C1 segment of cervical spinal cord (tissue), 14 donors: ENCODE measurements at regions not wholly inside any gene's neighbourhood (a gene's known extent, or its start where the extent isn't known, plus 50 kb on each side); places are given as distances from the start of the nearest gene placed in this dataset.

Experiments
- DNase-seq, 14 donors: peaks; one replicate each; lab custom pipeline; 2025; lab: John Stamatoyannopoulos, UW

DNA sequence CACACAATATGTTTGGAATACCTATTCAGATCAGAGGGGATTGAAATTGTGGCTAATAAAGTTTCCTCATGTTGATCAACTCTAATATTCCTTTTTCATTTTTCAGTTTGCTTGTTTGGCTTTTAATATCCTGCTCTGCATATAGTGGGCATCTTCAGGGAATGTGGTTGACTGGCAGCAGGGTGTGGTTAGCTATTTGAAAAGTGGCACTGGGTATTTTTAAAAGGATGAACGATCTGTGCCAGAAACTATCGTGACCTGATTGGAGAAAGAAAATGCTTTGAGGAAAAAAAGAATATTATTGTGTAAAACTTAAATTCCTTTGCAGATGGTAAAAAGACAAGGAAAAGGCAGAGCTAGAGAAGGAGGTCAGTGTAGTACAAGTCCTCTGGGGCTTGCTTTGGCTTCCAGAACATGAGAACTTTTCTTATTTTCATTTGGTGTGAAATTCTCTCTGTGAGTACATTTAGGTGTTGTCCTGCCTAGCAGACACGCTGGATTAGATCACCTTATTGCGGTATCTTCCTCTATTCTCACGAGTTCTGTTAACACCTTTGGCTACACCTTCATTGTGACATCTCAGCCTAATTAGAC lies 329.7 kb upstream of the SNX7 start:
- DNase-seq: no peak

DNA sequence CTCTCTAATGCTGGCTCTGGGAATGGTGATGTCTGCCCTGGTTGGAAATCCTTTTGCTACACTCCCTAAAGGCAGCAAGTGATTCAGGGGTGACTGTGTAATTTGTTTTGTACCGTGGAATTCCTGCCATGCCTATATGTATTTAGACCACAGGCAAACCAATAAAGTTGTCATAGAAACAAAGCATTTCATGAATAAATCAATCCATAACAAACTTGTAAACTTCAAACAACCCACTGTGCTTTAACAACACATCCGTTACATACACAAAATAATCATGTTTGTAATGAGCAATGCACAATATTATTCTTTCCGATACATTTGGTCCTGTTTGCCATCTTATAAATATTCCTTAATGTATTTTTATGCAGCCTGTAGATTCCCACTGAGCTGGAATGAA lies 330.3 kb upstream of the SNX7 start:
- no peak for DNase-seq

DNA sequence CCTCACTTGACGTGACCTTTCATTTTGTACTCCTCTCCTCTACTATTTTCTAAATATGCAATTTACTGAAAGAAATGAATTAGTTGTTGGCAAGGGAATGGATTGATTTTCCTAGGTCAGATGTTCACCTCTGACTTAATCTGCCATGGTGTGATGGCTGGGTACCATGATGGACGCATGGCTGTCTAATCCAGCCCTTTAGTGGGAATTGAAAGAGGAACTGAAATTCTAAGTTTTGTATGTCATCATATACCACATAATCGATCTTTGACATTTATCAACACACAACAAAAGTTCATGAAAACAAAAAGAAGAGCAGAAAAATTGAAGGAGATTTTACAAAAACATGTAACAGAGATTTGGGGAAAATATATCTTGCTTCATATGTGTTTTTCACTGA lies 331.3 kb upstream of the SNX7 start:
- DNase-seq: no peak

DNA sequence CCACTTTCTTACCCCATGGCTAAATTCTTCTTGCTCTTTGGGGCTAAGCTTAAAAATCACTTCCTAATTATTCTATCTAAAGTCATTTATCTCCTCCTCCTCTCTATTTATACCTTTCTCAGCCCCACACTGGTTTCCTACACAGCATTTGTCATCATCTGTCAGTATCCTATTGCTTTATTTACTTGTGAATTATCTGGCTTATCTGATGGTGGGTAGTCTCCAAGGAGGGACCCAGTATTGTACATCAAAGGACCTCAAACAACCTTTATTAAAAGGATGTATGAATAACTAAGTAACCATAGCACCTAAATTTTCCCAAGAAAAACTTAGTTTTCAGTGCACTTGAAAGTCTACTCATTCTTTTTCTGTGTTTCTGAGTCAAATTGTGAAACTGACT lies 332.7 kb upstream of the SNX7 start:
- DNase-seq: no peak

DNA sequence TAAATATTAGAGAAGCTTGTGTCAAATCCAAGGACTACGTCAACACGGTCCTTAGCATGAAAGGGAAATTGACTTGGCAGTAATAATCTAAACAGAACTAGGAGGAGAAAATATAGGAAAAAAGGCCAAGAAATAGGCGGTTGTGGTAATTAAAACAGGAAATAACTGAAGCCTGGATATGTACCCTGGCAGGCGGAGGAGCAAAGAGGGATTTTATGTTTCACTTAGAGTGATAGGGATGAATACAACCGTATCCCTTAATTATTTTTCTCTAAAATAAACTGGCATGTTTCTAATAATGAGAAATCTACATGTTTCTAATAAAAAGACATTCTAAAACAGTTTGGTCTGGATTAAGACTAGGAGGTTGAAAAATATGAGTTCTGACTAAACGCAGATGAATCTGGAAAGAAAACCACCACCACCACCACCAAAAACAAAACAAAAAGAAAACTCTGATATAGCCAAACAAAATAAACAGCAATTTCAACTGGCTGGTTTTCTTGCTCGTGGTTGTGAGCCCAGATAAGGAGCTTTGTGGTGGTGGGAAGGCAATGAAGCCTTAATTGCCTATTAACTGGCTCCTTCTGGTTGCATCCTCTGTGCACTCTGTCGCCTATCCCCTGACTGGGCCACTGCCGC lies 334.2 kb upstream of the SNX7 start:
- no peak for DNase-seq

DNA sequence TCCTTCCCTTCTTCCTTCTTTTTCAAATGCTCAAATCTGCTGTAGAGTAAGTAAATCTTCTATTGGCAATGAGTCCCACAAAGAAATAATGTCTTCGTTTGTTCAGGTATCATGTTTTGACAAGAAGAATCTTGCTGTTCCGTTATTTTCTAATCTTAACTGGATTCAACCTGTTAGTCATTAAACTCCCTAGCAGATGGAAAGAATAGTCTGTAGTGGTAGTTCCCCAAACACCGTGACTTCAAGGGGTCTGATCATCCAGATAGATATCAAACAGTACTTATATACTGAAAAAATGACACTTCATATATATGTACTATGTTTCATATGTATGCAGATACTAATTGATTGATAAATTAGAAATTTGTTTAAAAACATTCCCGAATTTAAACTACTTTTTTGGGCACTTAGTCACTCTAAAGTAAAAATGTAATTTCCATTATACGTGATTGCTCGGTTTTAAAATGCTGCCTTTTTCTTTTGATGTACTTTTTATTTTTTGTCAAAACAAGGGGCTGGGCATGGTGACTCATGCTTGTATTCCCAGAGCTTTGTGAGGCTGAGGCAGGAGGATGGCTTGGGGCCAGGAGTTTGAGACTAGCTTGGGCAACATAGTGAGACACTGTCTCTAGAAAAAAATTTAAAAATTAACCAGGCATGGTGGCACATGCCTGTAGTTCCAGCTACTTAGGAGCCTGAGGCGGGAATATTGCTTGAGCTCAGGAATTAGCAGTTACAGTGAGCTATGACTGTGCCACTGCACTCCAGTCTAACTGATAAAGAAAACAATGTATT lies 335.7 kb upstream of the SNX7 start:
- peak in 1 of 14 donors; percentile 15 for DNase-seq

DNA sequence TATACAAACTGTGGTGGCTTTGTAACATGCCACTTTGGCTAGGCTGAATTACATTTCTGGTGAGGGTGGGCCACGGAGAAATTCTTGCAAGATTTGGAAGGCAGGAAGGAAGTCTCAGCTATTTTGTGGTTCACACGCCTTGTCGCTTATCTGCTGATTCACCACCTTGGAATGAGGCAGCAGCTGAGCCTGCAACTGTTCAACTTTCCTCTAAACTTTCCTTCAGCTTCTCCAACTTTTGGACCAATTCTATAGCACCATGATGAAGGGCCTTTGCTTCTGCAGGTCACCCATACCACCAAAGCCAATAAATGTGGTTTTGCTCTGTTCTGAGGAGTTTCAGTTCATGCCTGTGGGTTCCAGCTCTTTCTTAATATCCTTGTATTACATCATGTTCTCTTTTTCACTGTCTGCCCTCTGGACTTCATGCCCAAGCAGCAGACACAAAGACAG lies 337.6 kb upstream of the SNX7 start:
- DNase-seq: no peak

DNA sequence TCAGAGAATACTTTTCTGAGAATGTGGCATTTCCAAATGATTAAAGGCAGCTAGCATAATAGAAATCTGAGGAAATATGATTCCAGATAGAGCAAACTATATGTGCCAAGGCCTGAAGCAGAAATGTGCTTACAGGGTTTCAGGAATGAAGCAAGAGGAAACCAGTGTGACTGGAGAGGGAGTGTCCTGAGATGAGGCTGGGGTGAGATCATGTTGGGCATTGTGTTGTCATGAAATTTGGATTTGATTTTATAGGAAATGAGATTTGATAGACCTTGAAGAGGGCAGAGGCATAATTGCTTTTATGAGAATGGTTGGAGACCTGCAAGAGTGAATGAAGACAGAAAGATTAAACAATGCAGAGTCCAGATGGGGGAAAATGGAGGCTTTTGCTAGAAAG lies 338.1 kb upstream of the SNX7 start:
- DNase-seq: no peak

DNA sequence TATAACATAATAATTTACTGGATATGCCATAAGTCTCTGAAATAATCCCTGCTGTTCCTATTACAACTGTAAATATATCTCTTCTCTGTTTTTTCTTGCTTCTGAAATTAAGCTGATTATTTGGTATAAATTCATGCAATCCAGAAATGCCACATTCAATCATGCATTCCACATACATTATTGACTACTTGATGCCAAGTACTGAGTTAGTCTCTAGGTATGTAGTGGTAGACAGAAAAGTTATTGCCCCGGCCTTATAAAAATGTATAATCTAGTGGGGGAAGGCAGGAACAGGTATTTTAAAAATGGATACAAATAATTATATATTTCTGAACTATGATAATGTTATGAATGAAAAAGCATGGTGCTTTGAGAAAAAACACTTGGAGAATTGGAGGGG lies 338.6 kb upstream of the SNX7 start:
- DNase-seq: no peak

DNA sequence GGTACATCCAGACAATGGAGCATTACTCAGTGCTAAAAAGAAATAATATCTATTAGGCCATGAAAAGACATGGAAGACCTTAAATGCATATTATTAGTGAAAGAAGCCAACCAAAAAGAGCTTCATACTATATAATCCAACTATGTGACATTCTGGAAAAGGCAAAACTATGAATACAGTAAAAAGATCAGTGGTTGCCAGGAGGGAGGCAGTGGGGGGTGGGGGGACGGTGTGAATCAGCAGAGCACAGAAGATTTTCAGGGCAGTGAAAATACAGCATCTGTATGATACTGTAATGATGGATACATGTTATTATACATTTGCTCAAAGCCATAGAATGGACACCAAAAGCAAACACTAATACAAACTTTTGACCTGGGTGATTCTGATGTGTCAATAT lies 339.4 kb upstream of the SNX7 start:
- DNase-seq: no peak

DNA sequence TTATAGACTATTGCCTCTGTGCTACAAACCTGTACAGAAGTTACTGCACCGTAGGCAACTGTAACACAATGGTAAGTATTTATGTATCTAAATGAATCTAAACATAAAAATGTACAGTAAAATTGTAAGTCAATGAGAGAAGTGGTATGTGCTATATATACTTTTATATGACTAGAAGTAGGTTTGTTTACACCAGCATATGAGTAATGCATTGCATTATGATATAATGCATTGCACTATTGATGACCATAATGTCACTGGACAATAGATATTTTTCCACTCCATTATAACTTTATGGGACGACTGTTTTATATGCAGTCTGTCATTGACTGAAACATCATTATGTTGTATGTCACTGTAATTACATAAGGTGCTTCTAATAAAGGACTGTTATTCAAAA lies 340.3 kb upstream of the SNX7 start:
- DNase-seq: no peak

DNA sequence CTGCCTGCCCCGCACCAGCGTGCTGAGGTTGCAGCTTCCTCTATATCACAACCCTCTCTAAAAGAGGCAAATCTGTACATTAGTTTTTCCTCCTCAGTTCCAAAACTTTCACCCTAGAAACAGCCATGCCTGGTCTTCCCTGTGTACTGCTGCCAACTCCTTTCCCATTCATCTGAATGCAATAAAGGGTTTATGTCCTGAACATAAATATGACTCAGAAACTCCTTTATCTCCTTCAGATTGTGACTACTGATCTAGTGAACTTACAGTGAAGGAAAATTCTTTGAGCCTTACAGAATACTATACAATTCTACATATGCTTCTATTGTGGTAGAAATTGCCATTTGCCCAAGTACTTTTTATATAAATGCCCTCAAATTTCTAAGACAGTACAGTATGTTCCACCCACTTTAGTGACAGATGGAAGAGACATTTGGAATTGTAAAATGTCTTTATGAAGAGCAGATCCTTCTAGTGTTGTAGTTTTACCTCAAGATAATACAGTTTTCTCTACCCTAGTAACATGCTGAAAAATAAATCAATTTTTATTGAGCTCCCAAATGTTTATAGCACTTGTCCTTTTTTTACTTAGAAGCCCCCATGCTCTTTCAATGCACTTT lies 345.1 kb upstream of the SNX7 start:
- DNase-seq: no peak

DNA sequence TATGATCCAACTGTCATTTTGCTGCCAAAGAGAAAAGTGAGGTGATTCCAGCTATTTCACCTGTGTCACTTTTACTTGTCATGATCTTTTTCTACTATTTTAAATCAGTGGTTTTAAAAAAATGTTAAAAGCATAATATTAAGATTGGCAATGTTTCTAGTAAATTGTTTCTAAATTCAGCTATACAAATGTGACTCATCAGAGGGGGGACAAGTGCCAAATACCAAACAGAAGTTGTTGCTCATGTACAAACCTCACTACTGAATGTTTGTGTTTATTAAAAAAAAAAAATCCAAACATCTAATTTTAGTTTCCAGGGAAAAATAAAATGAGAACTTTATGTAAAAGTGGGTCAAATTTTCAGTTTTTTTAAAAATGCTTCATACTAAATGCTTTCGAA lies 346.2 kb upstream of the SNX7 start:
- DNase-seq: no peak

DNA sequence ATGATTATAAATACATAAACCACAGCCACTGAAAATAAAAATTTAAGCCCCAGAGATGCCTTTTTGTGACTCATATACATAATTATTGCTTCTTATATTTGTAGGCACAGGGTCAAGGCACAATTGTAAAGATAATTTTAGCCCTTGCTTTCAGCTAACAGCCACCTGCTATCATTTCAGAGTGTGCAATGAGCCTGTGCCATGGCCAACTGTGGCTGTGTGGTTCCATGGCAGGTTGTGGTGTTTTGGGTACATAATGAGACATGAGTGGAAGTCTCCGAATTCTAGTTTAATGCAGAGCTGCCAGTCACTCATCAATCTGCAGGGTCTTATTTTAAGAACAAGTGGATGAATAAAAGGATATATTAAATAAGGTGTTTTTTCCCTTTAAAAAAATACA lies 346.9 kb upstream of the SNX7 start:
- DNase-seq: no peak

DNA sequence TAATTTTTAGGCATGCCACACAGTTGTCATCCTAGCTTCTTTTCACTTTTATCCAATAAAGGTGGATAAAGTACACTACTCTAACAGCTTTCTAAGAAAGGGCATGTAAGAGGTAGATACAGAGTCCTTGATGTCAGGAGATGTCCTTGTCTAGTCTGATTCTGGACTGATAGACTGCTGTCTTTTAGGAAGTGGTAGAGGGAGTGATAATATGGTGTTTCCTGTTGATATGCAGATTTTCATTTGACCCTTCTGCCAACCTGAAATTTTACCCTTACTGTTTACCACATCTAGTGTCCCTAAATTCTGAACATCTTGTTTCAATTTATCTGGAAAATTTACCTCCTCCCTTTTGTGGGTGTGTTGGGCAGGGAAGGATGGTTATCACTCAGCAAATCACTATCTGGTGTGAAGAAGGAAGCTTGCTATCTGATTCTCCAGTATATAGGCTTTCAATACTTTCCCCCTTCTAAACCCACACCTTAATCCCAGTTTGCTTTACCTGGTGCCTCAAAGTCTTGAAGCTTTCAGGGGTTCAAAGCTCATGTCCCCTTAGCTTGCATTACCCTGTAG lies 354.9 kb upstream of the SNX7 start:
- no peak for DNase-seq

DNA sequence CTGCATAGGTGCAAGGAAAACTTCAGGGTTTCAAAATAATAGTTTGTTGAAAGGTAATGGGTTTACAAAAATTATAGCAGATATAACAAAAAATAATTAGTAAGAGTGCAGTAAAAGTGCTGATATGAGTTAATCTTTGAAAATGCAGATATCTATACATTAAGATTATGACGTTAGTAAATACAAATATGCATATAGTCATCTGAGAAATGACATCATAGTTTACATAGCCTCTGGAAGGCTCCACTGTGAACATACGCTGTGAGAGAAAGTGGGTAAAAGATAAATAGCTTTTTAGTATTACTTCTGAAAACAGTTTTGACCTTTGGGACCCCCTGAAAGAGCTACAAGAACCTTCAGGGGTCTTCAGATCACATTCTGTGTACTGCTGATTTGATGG lies 356.2 kb upstream of the SNX7 start:
- DNase-seq: no peak

DNA sequence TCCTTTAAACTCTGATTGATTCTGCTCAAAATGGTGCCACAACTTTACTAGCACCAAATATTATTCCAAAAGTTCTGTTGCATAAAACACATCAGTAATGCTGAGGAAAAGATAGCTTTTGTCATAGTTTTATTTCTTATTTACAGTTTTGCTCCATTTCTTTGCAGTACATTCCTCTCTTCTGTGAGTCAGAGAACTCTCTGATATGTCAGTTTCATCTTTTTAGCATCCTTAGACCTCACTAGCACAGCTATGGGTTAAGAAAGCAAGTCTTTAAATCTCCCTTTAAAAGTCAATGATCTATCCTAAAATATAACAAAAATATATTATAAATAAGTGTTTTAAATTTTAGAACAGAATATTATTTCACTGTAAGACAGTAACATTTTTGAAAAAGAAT lies 356.6 kb upstream of the SNX7 start:
- DNase-seq: no peak

DNA sequence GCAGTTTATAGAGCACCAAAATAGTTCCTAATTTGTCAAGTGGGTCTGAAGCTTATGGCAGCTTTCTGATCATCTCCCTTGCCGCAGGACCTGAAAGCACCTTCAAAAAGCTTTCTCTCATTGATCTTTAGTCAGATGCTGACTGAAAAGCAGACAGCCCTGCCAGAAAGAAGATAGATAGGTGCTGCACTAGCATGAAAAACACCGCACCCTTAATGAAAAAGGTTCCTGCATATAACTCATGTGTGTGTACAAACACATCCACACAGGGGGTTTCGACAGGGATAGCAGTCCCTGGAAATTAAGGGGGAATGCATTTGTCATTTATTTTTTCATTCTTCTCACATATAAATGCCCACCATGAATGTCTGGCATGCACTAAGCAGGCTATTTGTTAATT lies 361.7 kb upstream of the SNX7 start:
- no peak for DNase-seq

DNA sequence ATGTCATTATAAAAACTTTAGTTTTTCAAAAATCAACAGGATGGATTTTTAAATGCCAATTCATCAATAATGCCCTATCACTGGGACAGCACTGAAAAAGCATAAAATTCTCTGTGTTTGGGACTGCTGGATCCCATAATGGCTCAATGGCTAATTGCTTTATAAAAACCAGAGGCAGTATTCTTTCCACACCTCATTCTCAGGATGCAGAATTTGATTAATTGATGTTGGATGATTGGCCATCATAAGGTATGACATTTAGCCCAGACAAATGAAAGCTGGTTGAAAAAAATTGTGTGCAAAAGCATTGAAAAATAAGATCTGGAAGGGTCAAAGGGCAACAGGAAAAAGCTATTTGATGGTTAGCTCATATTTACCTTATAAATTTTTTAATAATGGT lies 362.2 kb upstream of the SNX7 start:
- DNase-seq: no peak

DNA sequence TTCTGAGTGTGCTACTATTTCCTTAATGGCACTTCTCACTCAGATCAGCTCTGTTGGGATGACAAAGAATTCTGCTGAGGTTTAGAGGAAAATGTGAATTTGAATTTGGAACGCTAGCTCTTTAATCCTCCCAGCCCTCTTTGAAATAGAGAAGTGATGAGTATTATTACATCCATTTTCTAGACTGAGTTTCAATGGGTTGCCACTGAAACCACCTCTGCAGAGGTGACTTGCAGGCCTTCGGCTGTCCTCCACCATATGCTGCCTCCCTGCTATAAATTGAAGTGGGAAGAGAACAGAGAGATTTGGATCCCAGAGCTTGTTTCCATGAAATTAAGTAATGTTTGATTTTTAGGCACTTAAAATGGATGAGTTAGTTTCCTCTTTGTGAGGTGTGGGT lies 363.2 kb upstream of the SNX7 start:
- DNase-seq: no peak

DNA sequence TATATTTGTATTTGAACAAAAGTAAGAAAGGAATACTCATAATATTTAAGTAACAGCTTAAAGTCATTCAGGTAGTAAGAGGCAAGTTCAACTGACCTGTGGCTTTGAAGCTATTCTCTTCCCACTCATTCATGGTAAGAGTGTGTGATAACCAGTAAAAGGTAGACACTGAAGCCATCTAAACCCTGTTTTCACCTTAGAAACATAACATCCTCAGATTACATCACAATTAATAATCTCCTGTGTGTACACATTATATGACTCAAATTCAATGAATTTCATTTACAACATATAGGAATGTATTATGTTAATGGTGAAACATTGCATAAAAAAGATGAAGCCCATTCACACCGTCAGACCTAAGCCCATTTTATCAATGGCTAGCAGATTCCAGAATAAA lies 364.8 kb upstream of the SNX7 start:
- no peak for DNase-seq

DNA sequence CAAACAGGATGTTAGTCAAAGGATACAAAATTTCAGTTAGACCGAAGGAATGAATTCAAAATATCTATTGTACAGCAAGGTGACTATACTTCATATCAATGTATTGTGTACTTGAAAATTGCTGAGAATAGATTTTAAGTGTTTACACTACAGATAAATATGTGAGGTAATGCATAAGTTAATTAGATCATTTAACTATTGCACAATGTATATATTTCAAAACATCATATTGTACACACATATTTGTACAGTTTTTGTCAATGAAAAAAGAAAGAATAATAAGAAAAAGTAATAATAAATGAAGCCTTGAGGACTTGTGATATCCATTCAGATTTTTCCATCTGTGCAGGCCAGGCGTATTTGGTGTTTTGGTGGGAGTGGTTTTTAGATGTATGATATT lies 367.4 kb upstream of the SNX7 start:
- DNase-seq: no peak
